Keratinocyte (primary cell): ENCODE measurements at regions not wholly inside any gene's neighbourhood (a gene's known extent, or its start where the extent isn't known, plus 50 kb on each side); places are given as distances from the start of the nearest gene placed in this dataset.

ENCODE experiments used
- DNase-seq: peaks from one replicate; pipeline ENCODE4 v3.0.0-alpha.2; 2011; ENCODE audit warnings: low read depth, missing footprints, low spot score
- FAIRE-seq: peaks from 2 replicates; lab custom pipeline; 2011; peaks lifted over from hg19 to GRCh38; lab: Jason Lieb, UNC
- H2AFZ ChIP-seq: 2 replicates; pipeline ENCODE4 v1.6.0; 2012; ENCODE audit warnings: low read length, control low read depth, inconsistent platforms; ENCODE audit not compliant: control insufficient read depth
- H3K27ac ChIP-seq: 2 replicates; pipeline ENCODE4 v1.5.1; 2011; ENCODE audit warnings: low read length; ENCODE audit not compliant: control insufficient read depth, insufficient read depth
- H3K27me3 ChIP-seq: 3 replicates; pipeline ENCODE4 v1.6.0; 2011; ENCODE audit warnings: low read length; ENCODE audit not compliant: control insufficient read depth, insufficient read depth; ENCODE audit errors: extremely low read depth
- H3K36me3 ChIP-seq, 2 experiments: 2 replicates in 1 of 2; 3 replicates in 1 of 2; pipeline ENCODE4 v1.5.1; 2011; ENCODE audit warnings: low read length in 2 of 2, mild to moderate bottlenecking in 1 of 2; ENCODE audit not compliant: control insufficient read depth in 2 of 2, insufficient read depth in 2 of 2; ENCODE audit errors: extremely low read depth in 1 of 2
- H3K4me1 ChIP-seq: 3 replicates; pipeline ENCODE4 v1.5.1; 2011; ENCODE audit warnings: low read length; ENCODE audit not compliant: control insufficient read depth, insufficient read depth; ENCODE audit errors: extremely low read depth
- H3K4me2 ChIP-seq: 3 replicates; pipeline ENCODE4 v1.6.0; 2011; ENCODE audit warnings: low read depth, low read length; ENCODE audit not compliant: control insufficient read depth, insufficient read depth; ENCODE audit errors: extremely low read depth
- H3K4me3 ChIP-seq, 3 experiments: fragments of 200-600 bp in 1 of 3; sonication (generic) in 1 of 3; 2 replicates in 2 of 3; 3 replicates in 1 of 3; pipeline ENCODE4 v1.5.1; 2011 to 2016; ENCODE audit warnings: low read length in 3 of 3, mild to moderate bottlenecking in 3 of 3, control low read depth in 2 of 3, inconsistent platforms in 1 of 3, low read depth in 1 of 3, mixed read lengths in 1 of 3, mixed run types in 1 of 3, moderate library complexity in 1 of 3; ENCODE audit not compliant: control insufficient read depth in 2 of 3, insufficient read depth in 2 of 3; ENCODE audit errors: extremely low read depth in 1 of 3
- H3K79me2 ChIP-seq: 2 replicates; pipeline ENCODE4 v1.6.0; 2012; ENCODE audit warnings: low read length; ENCODE audit not compliant: control insufficient read depth, insufficient read depth
- H3K9ac ChIP-seq: 3 replicates; pipeline ENCODE4 v1.6.0; 2011; ENCODE audit warnings: low read length; ENCODE audit not compliant: control insufficient read depth, insufficient read depth; ENCODE audit errors: extremely low read depth
- H3K9me1 ChIP-seq: 3 replicates; pipeline ENCODE4 v1.6.0; 2011; ENCODE audit warnings: low read length; ENCODE audit not compliant: control insufficient read depth, insufficient read depth; ENCODE audit errors: extremely low read depth
- H3K9me3 ChIP-seq: 2 replicates; pipeline ENCODE4 v1.5.1; 2012; ENCODE audit warnings: low read depth, low read length; ENCODE audit not compliant: control insufficient read depth
- H4K20me1 ChIP-seq: 3 replicates; pipeline ENCODE4 v1.6.0; 2011; ENCODE audit warnings: low read length; ENCODE audit not compliant: control insufficient read depth, insufficient read depth; ENCODE audit errors: extremely low read depth
- CTCF ChIP-seq, 3 experiments: IDR thresholded peaks in 1 of 3; conservative IDR thresholded peaks in 1 of 3; optimal IDR thresholded peaks in 1 of 3; 2 replicates in 2 of 3; 3 replicates in 1 of 3; pipeline versions ENCODE3 to v1.5.1; 2011; ENCODE audit warnings: low read length in 3 of 3, mild to moderate bottlenecking in 3 of 3, moderate library complexity in 2 of 3, control low read depth in 1 of 3, inconsistent platforms in 1 of 3; ENCODE audit not compliant: insufficient read depth in 2 of 3; ENCODE audit errors: extremely low read depth in 1 of 3
- EZH2 ChIP-seq: IDR thresholded peaks from one replicate; pipeline ENCODE4 v1.6.1; 2012; ENCODE audit warnings: inconsistent platforms, mild to moderate bottlenecking, low read length, moderate library complexity
- dilution Hi-C: fragments of 300-500 bp; cut with MboI; formaldehyde crosslinking; loops from one replicate; pipeline ENCODE4 v1.7.0; 2020; ENCODE audit warnings: low sequenced_read_pairs; ENCODE audit not compliant: extremely low pct_ligation_motif_present

- H3K4me2 ChIP-seq, result no peak overlapping the region
- no peak overlapping the region for H3K4me3 ChIP-seq
- H3K79me2 ChIP-seq, result no peaks in the 10 kb centered on the region
- no peaks in the 10 kb centered on the region for H3K9me3 ChIP-seq
- H4K20me1 ChIP-seq, result no peaks in the 10 kb centered on the region
- TF ChIP-seq EZH2, result no peak
- no peak for TF ChIP-seq CTCF (optimal IDR thresholded peaks at IDR 0.05 in 1 of 3, IDR thresholded peaks at IDR 0.05 in 1 of 3, conservative IDR thresholded peaks at IDR 0.05 in 1 of 3; ENCODE audit: extremely low read depth in 1 of 3, insufficient read depth in 2 of 3, low read length in 3 of 3)
- no peak overlapping the region for H3K9ac ChIP-seq
- no peaks in the 10 kb centered on the region for H3K27me3 ChIP-seq
- no peak for FAIRE-seq
- H3K9me1 ChIP-seq, result no peaks in the 10 kb centered on the region
- no peaks in the 10 kb centered on the region for H3K4me1 ChIP-seq
- no peak overlapping the region for H2AFZ ChIP-seq
- no peak overlapping the region for H3K27ac ChIP-seq
- no peaks in the 10 kb centered on the region for H3K36me3 ChIP-seq
- dilution Hi-C loops, result no loop called here
- no peak for DNase-seq
Observed at GRCh38 chr14:85041618-85042017, 488.3 kb upstream of the FLRT2 start.

DNA sequence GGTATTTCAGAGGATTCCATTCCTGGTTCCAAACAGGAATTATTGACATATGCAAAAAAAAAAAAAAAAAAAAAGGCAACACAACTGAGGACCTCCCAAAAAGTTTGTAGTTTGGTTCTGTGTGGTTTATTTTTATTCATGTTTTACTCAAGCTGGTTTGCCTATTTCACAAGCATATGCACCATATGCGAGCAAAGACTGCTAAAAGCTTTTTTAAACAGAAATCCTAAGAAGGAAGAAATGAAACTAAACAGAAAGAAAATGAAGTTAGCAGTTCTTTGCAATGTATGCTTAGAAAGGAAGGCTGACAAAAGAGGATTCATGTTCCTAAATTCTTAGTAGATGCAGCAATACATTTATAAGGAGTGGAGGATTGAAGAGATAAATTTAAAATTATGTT is 487.6 kb upstream of the FLRT2 start:
- H4K20me1 ChIP-seq, result no peaks in the 10 kb centered on the region
- no peak overlapping the region for H2AFZ ChIP-seq
- no peaks in the 10 kb centered on the region for H3K27me3 ChIP-seq
- no peak for DNase-seq
- no peak overlapping the region for H3K9ac ChIP-seq
- FAIRE-seq, result no peak
- H3K36me3 ChIP-seq, result no peaks in the 10 kb centered on the region
- H3K9me1 ChIP-seq, result no peaks in the 10 kb centered on the region
- dilution Hi-C loops, result no loop called here
- no peaks in the 10 kb centered on the region for H3K79me2 ChIP-seq
- no peak overlapping the region for H3K4me2 ChIP-seq
- H3K4me1 ChIP-seq, result no peaks in the 10 kb centered on the region
- no peak for TF ChIP-seq CTCF (optimal IDR thresholded peaks at IDR 0.05 in 1 of 3, IDR thresholded peaks at IDR 0.05 in 1 of 3, conservative IDR thresholded peaks at IDR 0.05 in 1 of 3; ENCODE audit: extremely low read depth in 1 of 3, insufficient read depth in 2 of 3, low read length in 3 of 3)
- no peak for TF ChIP-seq EZH2
- no peak overlapping the region for H3K27ac ChIP-seq
- no peak overlapping the region for H3K4me3 ChIP-seq
- H3K9me3 ChIP-seq, result no peaks in the 10 kb centered on the region
